HG02759 (cell line): ENCODE measurements at regions not wholly inside any gene's neighbourhood (a gene's known extent, or its start where the extent isn't known, plus 50 kb on each side); places are given as distances from the start of the nearest gene placed in this dataset.
"Not testable (repeated sequence)": the region's sequence is repeated elsewhere in the genome, so short reads cannot be mapped to it uniquely, and the experiment has no call there.

Experiments
- ATAC-seq: cut with Tn5 transposase; IDR thresholded peaks from one replicate; pipeline ENCODE4 v1.9.1; 2021; ENCODE audit warnings: mild to moderate bottlenecking, moderate library complexity; ENCODE audit not compliant: unreplicated experiment

- no peak for ATAC-seq
These were observed 69.4 kb downstream of the TOMM20 start for GRCh38 chr1:235059221-235059620.

GRCh38 chr1:235058695-235059094 lies 69.9 kb downstream of the TOMM20 start:
- ATAC-seq = no peak

GRCh38 chr1:235057385-235058306 lies 71.0 kb downstream of the TOMM20 start:
- no peak for ATAC-seq

- ATAC-seq = no peak
These were observed 71.7 kb downstream of the TOMM20 start for GRCh38 chr1:235056937-235057336.

GRCh38 chr1:235054936-235055335 lies 73.7 kb downstream of the TOMM20 start:
- ATAC-seq = no peak

- ATAC-seq = no peak
These were observed 74.2 kb downstream of the TOMM20 start for GRCh38 chr1:235054466-235054865.

- no peak for ATAC-seq
These were observed 76.3 kb downstream of the TOMM20 start for GRCh38 chr1:235052067-235053008.

GRCh38 chr1:235051521-235051920 lies 77.1 kb downstream of the TOMM20 start:
- no peak for ATAC-seq

- ATAC-seq = peak; percentile 50
These were observed 77.7 kb downstream of the TOMM20 start for GRCh38 chr1:235050911-235051360.

GRCh38 chr1:235049716-235050378 lies 78.8 kb downstream of the TOMM20 start:
- ATAC-seq = not testable (repeated sequence)

GRCh38 chr1:235049217-235049616 lies 79.4 kb downstream of the TOMM20 start:
- ATAC-seq = no peak

GRCh38 chr1:235047331-235047871 lies 81.2 kb downstream of the TOMM20 start:
- ATAC-seq = no peak

GRCh38 chr1:235045921-235046601 lies 82.6 kb downstream of the TOMM20 start:
- no peak for ATAC-seq

- no peak for ATAC-seq
These were observed 83.5 kb downstream of the TOMM20 start for GRCh38 chr1:235045034-235045690.

GRCh38 chr1:235043234-235043633 lies 85.4 kb downstream of the TOMM20 start:
- no peak for ATAC-seq

GRCh38 chr1:235038701-235039100 lies 89.9 kb downstream of the TOMM20 start:
- no peak for ATAC-seq

GRCh38 chr1:235035928-235036327 lies 92.7 kb downstream of the TOMM20 start:
- no peak for ATAC-seq

- ATAC-seq = no peak
These were observed 97.6 kb downstream of the TOMM20 start for GRCh38 chr1:235030919-235031596.

GRCh38 chr1:235027862-235028250 lies 100.8 kb downstream of the TOMM20 start:
- ATAC-seq = no peak
